GM12873 (cell line): ENCODE measurements at regions not wholly inside any gene's neighbourhood (a gene's known extent, or its start where the extent isn't known, plus 50 kb on each side); places are given as distances from the start of the nearest gene placed in this dataset.

Experiments used
- TF ChIP-seq, protein P1 (sequence below): IDR thresholded peaks from 2 replicates; pipeline ENCODE4 v1.5.1; 2012; ENCODE audit warnings: low read depth, mild to moderate bottlenecking, moderate library complexity, low read length, control low read depth; ENCODE audit not compliant: insufficient read depth; ENCODE audit errors: missing control alignments

DNA sequence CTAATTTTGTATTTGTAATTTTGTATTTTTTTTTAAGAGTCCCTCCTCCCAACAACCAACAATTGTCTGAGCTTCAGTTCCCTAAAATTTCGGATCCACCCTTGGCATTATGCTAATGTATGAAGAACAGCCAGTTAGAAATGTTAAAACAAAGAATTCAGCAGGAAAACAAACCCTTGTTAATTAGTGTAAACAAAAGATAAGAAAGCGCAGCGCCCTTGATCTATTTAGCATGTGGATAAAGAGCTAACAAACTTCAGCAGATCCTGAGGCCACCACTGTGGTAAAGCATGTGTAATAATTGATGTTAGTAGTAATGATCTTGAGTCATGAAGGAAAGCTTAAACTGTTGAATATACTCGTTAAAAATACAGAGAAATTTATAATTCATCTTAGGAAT is 199.8 kb downstream of the TMX1 start:
- TF ChIP-seq, protein P1, sequence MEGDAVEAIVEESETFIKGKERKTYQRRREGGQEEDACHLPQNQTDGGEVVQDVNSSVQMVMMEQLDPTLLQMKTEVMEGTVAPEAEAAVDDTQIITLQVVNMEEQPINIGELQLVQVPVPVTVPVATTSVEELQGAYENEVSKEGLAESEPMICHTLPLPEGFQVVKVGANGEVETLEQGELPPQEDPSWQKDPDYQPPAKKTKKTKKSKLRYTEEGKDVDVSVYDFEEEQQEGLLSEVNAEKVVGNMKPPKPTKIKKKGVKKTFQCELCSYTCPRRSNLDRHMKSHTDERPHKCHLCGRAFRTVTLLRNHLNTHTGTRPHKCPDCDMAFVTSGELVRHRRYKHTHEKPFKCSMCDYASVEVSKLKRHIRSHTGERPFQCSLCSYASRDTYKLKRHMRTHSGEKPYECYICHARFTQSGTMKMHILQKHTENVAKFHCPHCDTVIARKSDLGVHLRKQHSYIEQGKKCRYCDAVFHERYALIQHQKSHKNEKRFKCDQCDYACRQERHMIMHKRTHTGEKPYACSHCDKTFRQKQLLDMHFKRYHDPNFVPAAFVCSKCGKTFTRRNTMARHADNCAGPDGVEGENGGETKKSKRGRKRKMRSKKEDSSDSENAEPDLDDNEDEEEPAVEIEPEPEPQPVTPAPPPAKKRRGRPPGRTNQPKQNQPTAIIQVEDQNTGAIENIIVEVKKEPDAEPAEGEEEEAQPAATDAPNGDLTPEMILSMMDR = no peak

- TF ChIP-seq, protein P1 = no peak
Measured at GRCh38 chr14:51441001-51441400, 201.0 kb downstream of the TMX1 start.

- TF ChIP-seq, protein P1 = no peak
Measured at GRCh38 chr14:51442513-51443175, 202.6 kb downstream of the TMX1 start.

GRCh38 chr14:51443195-51444018 is 203.4 kb downstream of the TMX1 start:
- TF ChIP-seq, protein P1 = no peak

DNA sequence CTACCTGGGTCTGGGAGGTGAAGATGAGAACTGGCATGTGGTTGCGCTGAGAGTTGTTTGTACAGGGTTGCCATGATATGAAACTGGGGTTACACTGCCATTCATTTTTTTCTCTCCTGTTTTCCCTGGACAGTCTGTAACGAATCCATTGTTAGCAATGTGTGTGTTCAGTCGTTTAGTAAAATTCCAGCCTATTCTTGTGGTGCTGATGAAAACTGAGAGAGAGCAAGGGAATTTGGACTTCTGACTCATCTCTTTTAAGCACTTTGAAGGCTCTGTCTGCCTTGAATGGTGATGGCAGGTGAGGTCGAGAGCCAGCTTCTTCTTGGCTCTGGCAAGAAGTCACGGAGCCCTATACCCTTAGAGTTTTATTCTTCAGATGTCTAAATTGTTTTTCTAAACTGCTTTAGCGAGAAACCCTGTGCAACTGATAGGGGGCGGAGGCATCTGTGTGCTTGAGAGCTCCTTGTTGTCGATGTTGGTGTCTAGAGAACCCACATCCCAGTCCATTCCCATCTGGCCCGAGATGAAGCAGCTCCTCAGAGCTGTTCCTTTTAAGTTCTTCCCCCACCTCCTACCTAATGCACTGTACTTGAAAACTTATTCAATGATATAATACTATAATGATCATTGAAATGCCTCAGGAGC is 204.4 kb downstream of the TMX1 start:
- TF ChIP-seq, protein P1 = no peak

- TF ChIP-seq, protein P1 = no peak
Measured at GRCh38 chr14:51445001-51445390, 204.9 kb downstream of the TMX1 start.

- TF ChIP-seq, protein P1 = no peak
Measured at GRCh38 chr14:51446771-51447170, 204.9 kb upstream of the FRMD6 start.
